ENCODE measurements at regions not wholly inside any gene's neighbourhood (a gene's known extent, or its start where the extent isn't known, plus 50 kb on each side); places are given as distances from the start of the nearest gene placed in this dataset.

DNA sequence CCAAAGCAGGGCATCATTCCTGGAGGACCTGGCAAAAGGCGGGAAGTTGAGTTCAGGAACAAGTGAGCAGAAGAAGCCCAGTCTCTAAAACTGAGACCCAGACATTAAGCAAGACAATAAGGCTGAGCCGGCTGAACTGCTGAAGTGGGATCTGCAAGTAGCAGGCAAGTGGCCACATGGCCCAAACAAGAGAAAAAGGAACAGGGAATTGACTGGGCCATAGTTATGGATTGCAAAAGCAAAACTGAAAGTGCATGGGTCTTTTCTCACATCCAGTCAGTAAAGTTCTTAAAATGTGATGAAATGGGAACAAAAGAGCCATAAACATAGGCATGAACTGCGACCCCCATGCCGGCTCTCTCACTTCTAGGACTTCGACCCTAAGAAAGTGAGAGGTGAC, 101.2 kb downstream of the SCN11A start:
- no peaks in the 10 kb centered on the region for H3K9me3 ChIP-seq (replicated peaks; ENCODE audit: control insufficient read depth, insufficient read depth, low read length)
- H3K4me1 ChIP-seq (ENCODE audit: control insufficient read depth, extremely low read depth, insufficient read depth, low read length), result no peaks in the 10 kb centered on the region
- no peak for FAIRE-seq
- no peak for TF ChIP-seq FOS (IDR thresholded peaks at IDR 0.05; ENCODE audit: borderline replicate concordance, insufficient read depth, low read length)
- H3K27ac ChIP-seq (ENCODE audit: insufficient read depth, low read depth, low read length), result no peak overlapping the region
- H4K20me1 ChIP-seq (replicated peaks; ENCODE audit: control insufficient read depth, extremely low read depth, insufficient read depth, low read length), result no peaks in the 10 kb centered on the region
- H3K79me2 ChIP-seq (ENCODE audit: control insufficient read depth, insufficient read depth, low read length), result no peaks in the 10 kb centered on the region
- intact Hi-C loops (cut with micrococcal nuclease) (no loop called here), dilution Hi-C loops (cut with MboI; ENCODE audit: extremely low pct_ligation_motif_present, low sequenced_read_pairs) (no loop called here)
- H2AFZ ChIP-seq (ENCODE audit: low read depth, low read length), result no peak overlapping the region
- no peaks in the 10 kb centered on the region for H3K9me1 ChIP-seq (replicated peaks; ENCODE audit: control insufficient read depth, extremely low read depth, insufficient read depth, low read length)
- H3K9ac ChIP-seq (replicated peaks; ENCODE audit: extremely low read depth, insufficient read depth, low read length), result no peak overlapping the region
- CTCF ChIA-PET, result no interaction called here
- BruUV-seq (replicated peaks), result no TSS peak
- H3K4me3 ChIP-seq (replicated peaks in 1 of 3; ENCODE audit: insufficient read depth in 1 of 3, low read depth in 1 of 3, low read length in 3 of 3), result no peak overlapping the region
- no peak overlapping the region for H3K4me2 ChIP-seq (ENCODE audit: insufficient read depth, low read length)
- no peak for DNase-seq (ENCODE audit: low read depth, low spot score)
- POLR2A ChIA-PET, result no interaction called here
- H3K36me3 ChIP-seq (ENCODE audit: control insufficient read depth in 2 of 2, extremely low read depth in 1 of 2, insufficient read depth in 2 of 2, low read length in 2 of 2), result no peaks in the 10 kb centered on the region
- H3K27me3 ChIP-seq (ENCODE audit: control insufficient read depth in 2 of 2, insufficient read depth in 2 of 2, low read length in 2 of 2), result peaks cover 0 to under 1% of the 10 kb centered on the region in 2 experiments

DNA sequence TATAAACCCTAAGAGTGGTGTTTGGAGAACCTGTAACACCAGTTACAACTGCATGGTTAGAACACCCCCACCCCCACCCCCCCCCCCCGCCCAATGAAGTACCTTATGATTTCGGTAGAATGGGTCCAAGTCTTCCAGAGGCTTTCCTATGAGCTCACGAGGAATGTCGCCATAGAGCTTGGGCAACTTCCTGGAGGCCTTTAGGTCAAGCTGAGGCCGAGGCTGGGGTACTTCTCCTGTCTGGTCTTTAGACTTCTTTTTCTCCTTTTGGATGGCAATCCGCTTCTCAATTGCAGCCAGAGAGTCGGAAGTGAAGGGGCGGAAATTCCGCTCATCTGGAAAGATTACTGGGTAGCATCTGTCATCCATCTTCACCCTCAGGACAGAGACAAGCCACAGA, 101.8 kb downstream of the SCN11A start:
- FAIRE-seq, result no peak
- Histone ChIP-seq H3K4me3 (replicated peaks in 1 of 3; ENCODE audit: insufficient read depth in 1 of 3, low read depth in 1 of 3, low read length in 3 of 3) (no peak overlapping the region), H3K4me1 (ENCODE audit: control insufficient read depth, extremely low read depth, insufficient read depth, low read length) (no peaks in the 10 kb centered on the region), H3K27ac (ENCODE audit: insufficient read depth, low read depth, low read length) (no peak overlapping the region), H3K27me3 (ENCODE audit: control insufficient read depth in 2 of 2, insufficient read depth in 2 of 2, low read length in 2 of 2) (peaks cover 0 to 4% of the 10 kb centered on the region in 2 experiments), H3K9ac (replicated peaks; ENCODE audit: extremely low read depth, insufficient read depth, low read length) (no peak overlapping the region), H3K79me2 (ENCODE audit: control insufficient read depth, insufficient read depth, low read length) (no peaks in the 10 kb centered on the region), H3K9me3 (replicated peaks; ENCODE audit: control insufficient read depth, insufficient read depth, low read length) (no peaks in the 10 kb centered on the region), H3K9me1 (replicated peaks; ENCODE audit: control insufficient read depth, extremely low read depth, insufficient read depth, low read length) (no peaks in the 10 kb centered on the region), H3K36me3 (ENCODE audit: control insufficient read depth in 2 of 2, extremely low read depth in 1 of 2, insufficient read depth in 2 of 2, low read length in 2 of 2) (no peaks in the 10 kb centered on the region), H2AFZ (ENCODE audit: low read depth, low read length) (no peak overlapping the region), H3K4me2 (ENCODE audit: insufficient read depth, low read length) (no peak overlapping the region), H4K20me1 (replicated peaks; ENCODE audit: control insufficient read depth, extremely low read depth, insufficient read depth, low read length) (no peaks in the 10 kb centered on the region)
- no peak for DNase-seq (ENCODE audit: low read depth, low spot score)
- POLR2A ChIA-PET, result no interaction called here
- dilution Hi-C loops (cut with MboI; ENCODE audit: extremely low pct_ligation_motif_present, low sequenced_read_pairs) (no loop called here), intact Hi-C loops (cut with micrococcal nuclease) (no loop called here)
- CTCF ChIA-PET, result no interaction called here
- TF ChIP-seq, protein P1, sequence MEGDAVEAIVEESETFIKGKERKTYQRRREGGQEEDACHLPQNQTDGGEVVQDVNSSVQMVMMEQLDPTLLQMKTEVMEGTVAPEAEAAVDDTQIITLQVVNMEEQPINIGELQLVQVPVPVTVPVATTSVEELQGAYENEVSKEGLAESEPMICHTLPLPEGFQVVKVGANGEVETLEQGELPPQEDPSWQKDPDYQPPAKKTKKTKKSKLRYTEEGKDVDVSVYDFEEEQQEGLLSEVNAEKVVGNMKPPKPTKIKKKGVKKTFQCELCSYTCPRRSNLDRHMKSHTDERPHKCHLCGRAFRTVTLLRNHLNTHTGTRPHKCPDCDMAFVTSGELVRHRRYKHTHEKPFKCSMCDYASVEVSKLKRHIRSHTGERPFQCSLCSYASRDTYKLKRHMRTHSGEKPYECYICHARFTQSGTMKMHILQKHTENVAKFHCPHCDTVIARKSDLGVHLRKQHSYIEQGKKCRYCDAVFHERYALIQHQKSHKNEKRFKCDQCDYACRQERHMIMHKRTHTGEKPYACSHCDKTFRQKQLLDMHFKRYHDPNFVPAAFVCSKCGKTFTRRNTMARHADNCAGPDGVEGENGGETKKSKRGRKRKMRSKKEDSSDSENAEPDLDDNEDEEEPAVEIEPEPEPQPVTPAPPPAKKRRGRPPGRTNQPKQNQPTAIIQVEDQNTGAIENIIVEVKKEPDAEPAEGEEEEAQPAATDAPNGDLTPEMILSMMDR (IDR thresholded peaks at IDR 0.05; ENCODE audit: extremely low read depth in 1 of 2, insufficient read depth in 1 of 2, low read depth in 1 of 2, low read length in 2 of 2), result no peak
- no peak for TF ChIP-seq MYC (IDR thresholded peaks at IDR 0.05; ENCODE audit: low read depth, low read length)
- no peak for TF ChIP-seq EZH2 (IDR thresholded peaks at IDR 0.05; ENCODE audit: borderline replicate concordance, low read depth, low read length, severe bottlenecking)
- no peak for TF ChIP-seq FOS (IDR thresholded peaks at IDR 0.05; ENCODE audit: borderline replicate concordance, insufficient read depth, low read length)
- no peak for TF ChIP-seq JUN (IDR thresholded peaks at IDR 0.05; ENCODE audit: borderline replicate concordance, insufficient read depth, insufficient read length, low read depth)
- TF ChIP-seq, protein P2, sequence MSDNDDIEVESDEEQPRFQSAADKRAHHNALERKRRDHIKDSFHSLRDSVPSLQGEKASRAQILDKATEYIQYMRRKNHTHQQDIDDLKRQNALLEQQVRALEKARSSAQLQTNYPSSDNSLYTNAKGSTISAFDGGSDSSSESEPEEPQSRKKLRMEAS (IDR thresholded peaks at IDR 0.05; ENCODE audit: insufficient read depth, insufficient read length), result no peak
- TF ChIP-seq POLR2A (IDR thresholded peaks at IDR 0.05; ENCODE audit: low read depth, low read length), result no peak
- no peak for TF ChIP-seq GATA2 (IDR thresholded peaks at IDR 0.05; ENCODE audit: insufficient read depth, insufficient read length, low read depth, low read length)
- no peak for TF ChIP-seq POLR2AphosphoS5 (IDR thresholded peaks at IDR 0.05; ENCODE audit: insufficient read depth, low read depth, low read length)
- BruUV-seq (replicated peaks), result no TSS peak
